Body of pancreas (tissue), 4 donors: ENCODE measurements at regions not wholly inside any gene's neighbourhood (a gene's known extent, or its start where the extent isn't known, plus 50 kb on each side); places are given as distances from the start of the nearest gene placed in this dataset.

Source experiments
- ATAC-seq: fragments of 150-250 bp; one replicate; pipeline ENCODE4 v1.9.1; 2016
- DNase-seq, 4 donors: peaks; one replicate each; pipeline ENCODE4 v3.0.0-alpha.2; 2019
- H3K27ac ChIP-seq, 4 donors: fragments of 200-600 bp; sonication (generic); 1 replicate in 3 of 4; 2 replicates in 1 of 4; pipeline versions ENCODE4 v1.5.1 to v1.6.1; 2016 to 2019; ENCODE audit warnings: mild to moderate bottlenecking in 1 of 4, mixed read lengths in 1 of 4, moderate library complexity in 1 of 4
- H3K27me3 ChIP-seq, 2 donors: fragments of 200-600 bp; sonication (generic); one replicate each; pipeline ENCODE4 v1.6.0; 2016; ENCODE audit warnings: mild to moderate bottlenecking in 1 of 2
- H3K36me3 ChIP-seq, 2 donors: fragments of 200-600 bp; sonication (generic); replicated peaks in 1 of 2; 2 replicates each; pipeline ENCODE4 v1.5.1; 2016; ENCODE audit warnings: low read depth in 2 of 2; ENCODE audit not compliant: insufficient read depth in 1 of 2
- H3K4me1 ChIP-seq: fragments of 200-600 bp; sonication (generic); one replicate; pipeline ENCODE4 v1.6.0; 2016
- H3K4me3 ChIP-seq, 2 donors: fragments of 200-600 bp; sonication (generic); 1 replicate in 1 of 2; 2 replicates in 1 of 2; pipeline ENCODE4 v1.5.1; 2016 to 2019
- H3K9me3 ChIP-seq, 3 donors: fragments of 200-600 bp; sonication (generic); 1 replicate in 2 of 3; 2 replicates in 1 of 3; pipeline ENCODE4 v1.5.1; 2016
- CTCF ChIP-seq, 7 experiments: fragments of 450-650 bp in 4 of 7; fragments of 200-600 bp in 3 of 7; sonication (generic) in 3 of 7; IDR thresholded peaks; one replicate each; pipeline ENCODE4 v1.5.1; 2016 to 2019; ENCODE audit warnings: antibody characterized with exemption in 7 of 7
- POLR2A ChIP-seq, 3 donors: fragments of 450-650 bp; IDR thresholded peaks; one replicate each; pipeline ENCODE4 v1.6.1; 2016; ENCODE audit warnings: antibody characterized with exemption in 3 of 3, mild to moderate bottlenecking in 2 of 3
- WGBS, 2 donors: methylation state at CpG; one replicate each; pipeline ENCODE4 v1.1.5; 2017; 5-methylcytosine and 5-hydroxymethylcytosine counted together
- intact Hi-C: fragments of 100-400 bp; cut with DNase I; formaldehyde crosslinking; loops from one replicate; pipeline ENCODE4 v1.15.1; 2023

- no peaks in the 10 kb centered on the region for H3K9me3 ChIP-seq
- H3K4me3 ChIP-seq = no peak overlapping the region
- no peaks in the 10 kb centered on the region for H3K4me1 ChIP-seq
- intact Hi-C loops = no loop called here
- DNase-seq = no peak
- no peak for TF ChIP-seq CTCF (IDR thresholded peaks at IDR 0.05)
- no peak for TF ChIP-seq POLR2A (IDR thresholded peaks at IDR 0.05)
- ATAC-seq = no peak
- no peak overlapping the region for H3K27ac ChIP-seq
- H3K27me3 ChIP-seq = no peaks in the 10 kb centered on the region
- WGBS, 2 donors = 85 to 92% methylated on average over 6 of the region's 6 CpGs
- H3K36me3 ChIP-seq = no peaks in the 10 kb centered on the region
Measured at GRCh38 chr21:35338881-35339632, 290.0 kb upstream of the RUNX1 start.

- DNase-seq = no peak
- Histone ChIP-seq H3K27me3 (no peaks in the 10 kb centered on the region), H3K27ac (no peak overlapping the region), H3K36me3 (no peaks in the 10 kb centered on the region), H3K9me3 (no peaks in the 10 kb centered on the region), H3K4me3 (no peak overlapping the region), H3K4me1 (no peaks in the 10 kb centered on the region)
- TF ChIP-seq POLR2A (IDR thresholded peaks at IDR 0.05) (no peak), CTCF (IDR thresholded peaks at IDR 0.05) (no peak)
- intact Hi-C loops = no loop called here
- WGBS, 2 donors = 68 to 79% methylated on average over 1 of the region's 1 CpG
- no peak for ATAC-seq
Measured at GRCh38 chr21:35338281-35338680, 289.2 kb upstream of the RUNX1 start.

GRCh38 chr21:35337573-35337972, 288.5 kb upstream of the RUNX1 start:
- TF ChIP-seq CTCF (IDR thresholded peaks at IDR 0.05) = no peak
- no peak for TF ChIP-seq POLR2A (IDR thresholded peaks at IDR 0.05)
- intact Hi-C loops = no loop called here
- Histone ChIP-seq H3K9me3 (no peaks in the 10 kb centered on the region), H3K4me3 (no peak overlapping the region), H3K4me1 (no peaks in the 10 kb centered on the region), H3K36me3 (no peaks in the 10 kb centered on the region), H3K27me3 (no peaks in the 10 kb centered on the region), H3K27ac (no peak overlapping the region)
- 82 to 84% methylated on average over 7 of the region's 7 CpGs for whole genome bisulfite sequencing, 2 donors
- DNase-seq (no peak), ATAC-seq (no peak)

- Histone ChIP-seq H3K4me3 (no peak overlapping the region), H3K36me3 (no peaks in the 10 kb centered on the region), H3K9me3 (no peaks in the 10 kb centered on the region), H3K4me1 (no peaks in the 10 kb centered on the region), H3K27me3 (no peaks in the 10 kb centered on the region), H3K27ac (no peak overlapping the region)
- intact Hi-C loops = no loop called here
- 73 to 78% methylated on average over 2 of the region's 2 CpGs for WGBS, 2 donors
- DNase-seq (no peak), ATAC-seq (no peak)
- TF ChIP-seq POLR2A (IDR thresholded peaks at IDR 0.05) (no peak), CTCF (IDR thresholded peaks at IDR 0.05) (no peak)
Measured at GRCh38 chr21:35336534-35336933, 287.4 kb upstream of the RUNX1 start.

- TF ChIP-seq CTCF (IDR thresholded peaks at IDR 0.05) = no peak
- no peak for TF ChIP-seq POLR2A (IDR thresholded peaks at IDR 0.05)
- Histone ChIP-seq H3K27ac (no peak overlapping the region), H3K27me3 (no peaks in the 10 kb centered on the region), H3K9me3 (no peaks in the 10 kb centered on the region), H3K4me1 (no peaks in the 10 kb centered on the region), H3K36me3 (no peaks in the 10 kb centered on the region), H3K4me3 (no peak overlapping the region)
- intact Hi-C loops = no loop called here
- WGBS, 2 donors = 90 to 95% methylated on average over 3 of the region's 3 CpGs
- DNase-seq = no peak
- no peak for ATAC-seq
Measured at GRCh38 chr21:35335951-35336446, 286.9 kb upstream of the RUNX1 start.
